ENCODE measurements at regions not wholly inside any gene's neighbourhood (a gene's known extent, or its start where the extent isn't known, plus 50 kb on each side); places are given as distances from the start of the nearest gene placed in this dataset.

DNA sequence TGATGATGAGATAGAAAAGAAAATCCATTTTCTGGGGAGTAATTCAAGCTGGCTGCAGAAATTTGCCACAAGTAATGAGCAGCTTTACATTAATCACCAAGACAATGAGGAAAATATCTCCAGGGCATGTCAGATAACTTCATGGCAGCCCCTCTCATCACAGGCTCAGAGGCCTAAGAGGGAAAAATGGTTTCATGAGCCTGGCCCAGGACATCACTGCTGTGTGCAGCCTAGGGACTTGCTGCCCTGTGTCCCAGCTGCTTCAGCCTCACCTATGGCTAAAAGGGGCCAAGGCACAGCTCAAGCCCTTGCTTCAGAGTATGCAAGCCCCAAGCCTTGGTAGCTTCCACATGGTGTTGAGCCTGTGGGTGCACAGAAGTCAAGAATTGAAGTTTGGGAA lies 161.7 kb downstream of the OPA1 start:
- no peak for DNase-seq (ENCODE audit: low read depth, low spot score)

DNA sequence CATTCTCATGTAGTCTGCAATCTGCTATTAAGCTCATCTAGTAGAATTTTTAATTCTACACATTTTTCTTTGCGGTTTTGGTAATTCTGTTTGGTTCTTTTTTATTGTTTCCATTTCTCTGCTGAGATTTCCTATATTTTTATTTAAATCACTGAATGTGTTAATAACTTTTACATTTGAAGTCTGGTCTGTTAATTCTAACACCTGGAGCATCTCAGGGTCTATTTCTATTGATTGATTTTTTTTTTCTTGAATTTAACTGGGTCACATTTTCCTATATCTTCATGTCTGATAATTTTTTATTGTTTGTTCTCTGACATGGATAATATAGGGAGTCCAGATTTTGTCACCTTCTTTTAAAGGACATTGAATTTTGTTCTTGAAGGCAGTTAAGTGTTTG lies 163.5 kb downstream of the OPA1 start:
- no peak for DNase-seq (ENCODE audit: low read depth, low spot score)

GRCh38 chr3:193757457-193757856 lies 164.4 kb downstream of the OPA1 start:
- DNase-seq (ENCODE audit: low read depth, low spot score) = no peak

- DNase-seq (ENCODE audit: low read depth, low spot score) = no peak
Observed at GRCh38 chr3:193761969-193762368, 169.0 kb downstream of the OPA1 start.

DNA sequence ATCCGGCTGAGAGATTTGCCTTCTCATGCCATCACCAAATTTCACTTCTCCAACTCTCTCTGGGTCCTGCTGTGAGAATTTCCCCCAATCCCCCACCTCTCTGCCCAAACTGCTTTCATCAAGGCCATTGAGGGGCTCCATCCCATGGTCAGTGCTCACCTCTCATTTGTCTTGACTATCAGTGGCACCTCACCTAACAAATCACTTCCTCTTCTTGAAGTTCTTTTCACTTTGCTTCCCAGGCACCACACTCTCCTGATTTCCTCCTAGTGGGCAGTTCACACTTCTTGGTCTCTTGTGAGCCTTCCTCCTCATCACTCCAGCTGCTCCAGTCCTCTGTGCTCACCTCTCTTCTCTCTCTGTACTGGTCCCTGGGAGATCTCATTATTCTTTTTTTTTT lies 169.6 kb downstream of the OPA1 start:
- DNase-seq (ENCODE audit: low read depth, low spot score) = no peak

DNA sequence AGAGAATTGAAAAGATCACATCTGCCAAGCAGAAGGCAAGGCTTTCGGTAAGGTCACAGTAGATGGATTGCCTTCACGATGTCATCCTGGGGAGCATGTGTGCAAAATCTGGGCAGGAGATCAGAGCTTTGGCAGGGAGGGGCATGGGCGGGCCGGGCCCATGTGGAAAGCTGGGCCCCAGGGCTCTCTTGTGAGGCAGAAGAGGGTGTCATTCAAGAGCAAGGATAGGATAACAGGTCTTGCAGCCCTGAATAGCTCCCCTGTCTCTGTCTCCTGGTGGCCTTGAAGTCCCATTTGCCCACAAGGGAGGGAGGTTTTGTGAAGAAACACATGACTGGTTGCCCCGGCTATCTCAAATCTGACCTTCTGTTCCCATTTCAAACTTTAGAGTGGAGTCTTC lies 172.0 kb downstream of the OPA1 start:
- DNase-seq (ENCODE audit: low read depth, low spot score) = no peak

DNA sequence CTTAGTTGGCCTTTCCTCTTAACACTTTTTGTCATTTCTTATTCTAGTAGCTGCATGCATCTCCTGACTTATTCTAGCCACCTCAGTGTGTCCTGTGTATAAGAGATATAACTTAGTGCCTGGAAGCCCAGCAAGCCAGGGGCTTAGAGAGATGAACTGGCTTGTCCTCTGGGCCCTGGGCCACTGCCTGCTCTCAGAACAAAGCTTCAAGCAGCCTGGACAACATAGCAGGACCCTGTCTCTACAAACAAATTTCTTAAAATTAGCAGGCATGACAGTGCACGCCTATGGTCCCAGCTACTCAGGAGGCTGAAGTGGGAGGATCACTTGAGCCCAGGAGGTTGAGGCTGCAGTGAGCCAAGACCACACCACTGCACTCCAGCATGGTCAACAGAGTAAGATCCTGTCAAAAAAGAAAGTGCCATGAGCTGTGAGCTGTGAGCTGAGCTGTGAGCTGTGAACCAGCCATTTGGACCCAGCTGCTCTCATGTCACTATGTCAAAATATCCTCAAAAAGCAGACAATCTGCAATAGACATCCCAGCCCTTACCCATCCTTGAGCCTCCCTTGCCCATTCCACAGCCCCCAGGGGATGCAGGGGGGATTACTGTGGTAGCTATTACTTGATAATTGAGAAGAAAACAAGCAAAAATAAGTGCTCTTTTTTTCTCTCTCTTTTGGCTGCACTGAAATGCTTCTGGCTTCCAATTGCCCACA lies 174.5 kb downstream of the OPA1 start:
- DNase-seq (ENCODE audit: low read depth, low spot score) = no peak

GRCh38 chr3:193768070-193768394 lies 175.0 kb downstream of the OPA1 start:
- no peak for DNase-seq (ENCODE audit: low read depth, low spot score)

GRCh38 chr3:193769437-193769836 lies 176.4 kb downstream of the OPA1 start:
- DNase-seq (ENCODE audit: low read depth, low spot score) = no peak

GRCh38 chr3:193771011-193771652 lies 178.1 kb downstream of the OPA1 start:
- no peak for DNase-seq (ENCODE audit: low read depth, low spot score)

DNA sequence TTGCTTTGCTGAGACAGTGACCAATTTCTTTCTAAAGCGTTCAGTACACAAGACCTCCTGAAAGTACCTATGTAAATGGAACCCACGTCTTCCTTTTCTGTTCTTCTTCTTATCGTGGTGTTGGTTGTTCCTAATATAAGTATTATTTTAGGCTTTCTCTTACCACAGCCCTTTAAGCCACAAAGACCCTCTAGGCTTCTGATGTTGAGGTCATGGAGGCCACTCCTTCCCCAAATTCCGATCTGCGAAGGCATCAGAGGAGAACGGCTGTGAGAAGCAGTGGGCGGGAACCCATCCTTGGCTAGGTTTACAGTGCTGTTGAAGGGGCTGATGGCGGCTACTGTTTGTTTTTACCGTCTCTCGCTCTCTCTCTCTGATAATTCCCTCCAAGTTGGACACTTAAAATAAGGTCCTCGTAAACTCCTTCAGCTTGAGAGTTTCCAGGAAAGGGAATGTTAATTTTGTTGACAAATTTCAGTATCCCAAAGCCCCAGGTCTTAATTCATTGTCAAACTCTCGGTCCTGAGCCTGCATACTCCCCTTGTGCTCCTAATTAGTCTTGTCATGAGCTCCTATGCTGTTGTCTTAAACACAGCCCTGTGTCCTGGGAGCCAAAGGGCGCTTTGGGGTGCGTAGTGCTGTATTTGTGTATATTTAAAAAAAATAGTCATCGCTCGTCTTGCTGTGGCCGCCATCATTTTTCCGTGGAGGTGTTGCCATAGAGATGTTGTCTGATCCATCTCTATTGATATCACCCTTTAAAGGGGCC lies 178.8 kb downstream of the OPA1 start:
- DNase-seq (ENCODE audit: low read depth, low spot score) = no peak

- no peak for DNase-seq (ENCODE audit: low read depth, low spot score)
Observed at GRCh38 chr3:193772422-193772763, 179.4 kb downstream of the OPA1 start.

GRCh38 chr3:193773266-193774220 lies 180.5 kb downstream of the OPA1 start:
- DNase-seq (ENCODE audit: low read depth, low spot score) = no peak

GRCh38 chr3:193774272-193774915 lies 181.4 kb downstream of the OPA1 start:
- no peak for DNase-seq (ENCODE audit: low read depth, low spot score)

DNA sequence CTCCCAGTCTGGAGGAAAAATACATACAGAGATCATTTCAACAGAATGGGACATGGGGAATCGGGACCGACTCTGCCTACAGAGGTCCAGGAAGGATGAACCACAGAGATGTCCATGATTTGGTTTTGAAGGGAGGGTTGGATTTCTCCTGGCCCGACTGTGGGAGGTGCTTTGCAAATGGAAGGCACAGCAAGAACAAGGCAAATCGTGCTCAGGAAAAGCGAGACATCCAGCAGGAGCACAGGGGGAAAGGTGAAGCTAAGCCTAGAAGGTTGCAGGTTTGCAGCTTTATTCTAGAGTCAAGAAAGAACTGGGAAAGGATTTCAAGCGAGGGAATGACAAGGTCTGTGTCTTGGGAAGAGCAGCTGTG lies 181.9 kb downstream of the OPA1 start:
- DNase-seq (ENCODE audit: low read depth, low spot score) = no peak

DNA sequence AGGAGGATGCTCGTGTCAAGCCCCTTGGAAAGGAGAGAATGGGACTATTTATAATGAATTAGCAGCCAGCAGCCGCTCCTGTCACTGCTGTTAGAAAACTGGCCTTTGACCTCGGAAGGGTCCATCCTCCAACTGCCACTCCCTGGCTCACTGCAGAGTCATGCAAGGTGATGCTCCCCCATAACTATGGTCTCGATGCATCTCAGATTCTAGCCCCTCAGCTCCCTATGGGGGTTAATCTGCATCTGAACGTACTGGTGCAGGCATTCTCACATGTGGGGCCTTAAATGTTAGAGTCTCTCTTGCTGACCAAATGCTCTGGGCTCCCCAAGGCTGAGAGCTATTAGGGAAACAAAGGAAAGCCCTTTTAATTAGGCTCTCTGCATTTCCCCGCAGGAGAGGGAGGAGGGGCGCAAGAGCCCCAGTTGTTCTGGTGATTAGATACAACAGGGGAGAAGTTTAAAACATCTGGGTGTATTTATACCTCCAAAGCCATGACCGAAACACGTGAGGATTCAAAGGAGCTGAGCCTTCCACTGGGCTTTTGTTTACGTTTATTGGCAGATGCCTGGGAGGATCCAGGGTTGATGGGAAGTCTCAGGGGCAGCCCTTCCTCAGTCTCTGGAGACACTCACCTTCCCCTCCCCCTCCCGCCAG lies 182.5 kb downstream of the OPA1 start:
- DNase-seq (ENCODE audit: low read depth, low spot score) = no peak

- DNase-seq (ENCODE audit: low read depth, low spot score) = no peak
Observed at GRCh38 chr3:193776626-193777358, 183.8 kb downstream of the OPA1 start.

- DNase-seq (ENCODE audit: low read depth, low spot score) = no peak
Observed at GRCh38 chr3:193777524-193777923, 184.5 kb downstream of the OPA1 start.

DNA sequence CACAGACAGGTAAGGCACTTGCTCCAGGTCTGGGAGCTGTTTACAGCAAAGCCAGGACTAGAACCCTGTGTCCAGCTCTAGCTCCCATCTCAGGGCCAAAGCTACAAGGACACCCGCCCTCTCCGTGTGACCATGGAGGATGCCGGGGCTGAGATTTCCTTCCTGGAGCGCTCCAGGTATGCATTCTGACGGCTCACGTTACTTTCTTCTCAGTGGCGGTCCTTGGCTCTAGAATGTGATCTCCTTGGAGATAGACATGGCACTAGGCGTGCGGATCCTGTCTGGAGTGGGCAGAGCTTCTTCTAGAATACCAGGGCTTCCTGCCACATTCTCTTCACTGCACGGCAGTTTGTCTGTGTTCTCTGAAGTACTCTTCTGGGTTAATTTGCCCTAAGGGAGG lies 185.7 kb downstream of the OPA1 start:
- DNase-seq (ENCODE audit: low read depth, low spot score) = no peak

GRCh38 chr3:193779933-193780332 lies 186.9 kb downstream of the OPA1 start:
- DNase-seq (ENCODE audit: low read depth, low spot score) = no peak

Data from smooth muscle cell of the brain vasculature (primary cell).